C4-2B (cell line): ENCODE measurements at regions not wholly inside any gene's neighbourhood (a gene's known extent, or its start where the extent isn't known, plus 50 kb on each side); places are given as distances from the start of the nearest gene placed in this dataset.

Experiments used
- CTCF ChIP-seq: fragments of 450-650 bp; conservative IDR thresholded peaks from 2 replicates; pipeline ENCODE4 v1.5.1; 2017; ENCODE audit warnings: mild to moderate bottlenecking
- ZFX ChIP-seq: fragments of 450-650 bp; IDR thresholded peaks from 2 replicates; pipeline ENCODE4 v1.6.1; 2017

GRCh38 chr14:76644855-76645518 lies 116.3 kb upstream of the VASH1 start:
- TF ChIP-seq CTCF, result peak; percentile 80
- no peak for TF ChIP-seq ZFX
